AG04449 (cell line): ENCODE measurements at regions not wholly inside any gene's neighbourhood (a gene's known extent, or its start where the extent isn't known, plus 50 kb on each side); places are given as distances from the start of the nearest gene placed in this dataset.

Source experiments
- CTCF ChIA-PET: fragments of 350-600 bp; formaldehyde crosslinking; extraction: SDS; loops from one replicate; lab custom pipeline; 2021; ENCODE audit warnings: antibody characterized with exemption; lab: Yijun Ruan, JAX
- POLR2A ChIA-PET: fragments of 400-600, 350-600 bp; formaldehyde crosslinking; extraction: SDS; loops from one replicate; lab custom pipeline; 2020; ENCODE audit warnings: antibody characterized with exemption, inconsistent platforms; lab: Yijun Ruan, JAX
- DNase-seq: peaks from one replicate; pipeline ENCODE4 v3.0.0-alpha.2; 2010; ENCODE audit warnings: low read depth, low spot score
- H3K4me3 ChIP-seq: 2 replicates; pipeline ENCODE4 v1.5.1; 2011; ENCODE audit warnings: low read depth, mild to moderate bottlenecking, control low read depth, low read length
- CTCF ChIP-seq: IDR thresholded peaks from one replicate; pipeline ENCODE4 v1.5.1; 2011; ENCODE audit warnings: mild to moderate bottlenecking, moderate library complexity, low read length, control low read depth, inconsistent platforms; ENCODE audit not compliant: insufficient read depth; ENCODE audit errors: missing control alignments

DNA sequence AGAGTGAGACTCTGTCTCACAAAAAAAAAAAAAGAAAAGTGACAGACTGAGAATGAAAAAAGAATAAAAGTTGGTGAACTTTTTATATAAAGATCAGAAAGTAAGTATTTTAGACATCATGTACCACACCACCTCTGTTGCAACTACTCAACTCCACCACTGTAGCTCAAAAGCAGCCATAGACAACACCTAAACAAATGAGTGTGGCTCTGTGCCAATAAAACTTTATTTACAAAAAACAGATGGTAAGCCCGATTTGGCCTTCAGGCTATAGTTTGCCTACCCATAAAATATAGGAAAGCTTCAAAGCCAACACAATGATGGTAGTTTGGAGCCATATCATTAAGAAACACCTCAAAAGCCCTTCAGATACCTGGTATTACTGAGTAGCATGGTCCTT is 154.5 kb upstream of the FOXN3 start:
- no peak overlapping the region for H3K4me3 ChIP-seq
- no peak for DNase-seq
- TF ChIP-seq CTCF, result no peak
- ChIA-PET POLR2A (no interaction called here), CTCF (no interaction called here)

DNA sequence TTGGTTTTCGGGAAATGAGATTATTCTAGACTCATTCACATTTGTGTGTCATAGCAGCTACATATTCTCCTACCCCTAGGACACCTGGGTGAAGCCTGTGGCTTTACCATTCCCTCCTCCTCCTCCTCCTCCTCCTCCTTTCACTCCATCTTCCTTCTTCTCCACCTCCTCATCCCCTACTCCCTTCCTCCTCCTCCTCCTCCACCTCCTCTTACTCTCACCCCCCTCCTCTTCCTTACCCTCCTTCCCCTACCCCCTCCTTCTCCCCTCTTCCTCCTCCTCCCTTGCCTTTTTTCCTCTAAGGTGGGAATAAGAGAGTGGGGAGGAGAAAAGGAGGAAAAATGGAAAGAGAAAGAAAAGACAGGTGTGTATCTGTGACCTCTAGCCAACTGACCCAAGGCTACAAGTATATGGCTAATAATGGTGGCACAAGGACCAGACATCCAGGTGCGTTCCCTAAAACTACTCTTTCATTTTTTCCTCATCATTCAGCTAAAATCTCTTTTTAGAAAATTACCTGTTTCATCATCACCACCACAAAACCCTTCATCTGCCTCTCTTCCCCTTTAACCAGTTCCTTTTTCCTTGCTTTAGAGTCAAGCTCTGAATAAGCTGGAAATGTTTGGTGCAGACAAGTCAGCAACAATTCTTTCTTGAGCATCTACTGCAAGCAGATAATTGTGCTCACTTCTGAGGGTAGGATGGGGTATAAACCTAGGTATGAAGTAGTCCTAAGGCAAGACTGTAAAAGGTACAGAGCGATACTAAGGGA is 149.8 kb upstream of the FOXN3 start:
- POLR2A ChIA-PET, result no interaction called here
- no peak overlapping the region for H3K4me3 ChIP-seq
- no peak for TF ChIP-seq CTCF
- DNase-seq, result no peak
- CTCF ChIA-PET, result no interaction called here

DNA sequence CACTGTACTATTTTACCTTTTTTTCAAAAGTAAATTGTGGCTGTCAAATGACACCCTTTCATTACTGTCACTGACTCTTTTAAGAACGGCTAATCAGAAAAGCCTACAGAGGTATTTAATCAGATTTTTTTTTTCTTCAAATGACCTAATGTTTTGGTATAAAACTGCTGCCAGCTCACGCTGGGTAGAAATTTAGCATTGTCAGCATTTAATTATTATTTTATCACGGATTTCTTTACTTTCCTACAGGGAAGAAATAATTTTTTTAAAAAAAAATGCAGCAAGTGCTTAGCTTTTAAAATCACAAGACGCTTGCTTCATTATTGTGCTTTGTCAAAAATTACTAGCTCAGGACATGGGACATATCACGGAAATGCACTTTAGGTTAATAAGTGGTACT is 149.1 kb upstream of the FOXN3 start:
- ChIA-PET CTCF (no interaction called here), POLR2A (no interaction called here)
- H3K4me3 ChIP-seq, result no peak overlapping the region
- DNase-seq, result no peak
- no peak for TF ChIP-seq CTCF

- POLR2A ChIA-PET, result interaction anchor here (0.7 kb wide), 1 partner anchor 1269 kb away, joined by 4 read pairs; no protein-coding TSS in a partner anchor
- no peak for TF ChIP-seq CTCF
These were observed 148.6 kb upstream of the FOXN3 start for GRCh38 chr14:89565607-89566006.

GRCh38 chr14:89564989-89565388 is 148.0 kb upstream of the FOXN3 start:
- no peak for DNase-seq
- POLR2A ChIA-PET, result interaction anchor here (0.6 to 0.7 kb wide), 2 partner anchors 161 to 1270 kb away, joined by 3 to 4 read pairs; no protein-coding TSS in a partner anchor
- no peak overlapping the region for H3K4me3 ChIP-seq
- no peak for TF ChIP-seq CTCF
- CTCF ChIA-PET, result interaction anchor here (0.6 kb wide), 1 partner anchor 61 kb away, joined by 3 read pairs; no protein-coding TSS in a partner anchor

More at GRCh38 chr14:89565607-89566006, 148.6 kb upstream of the FOXN3 start:
- no peak for DNase-seq
- H3K4me3 ChIP-seq, result no peak overlapping the region
- CTCF ChIA-PET, result no interaction called here

- ChIA-PET CTCF (interaction anchor here (0.6 to 1.3 kb wide), 4 partner anchors 9 to 60 kb away, joined by 3 to 5 read pairs (median 3); no protein-coding TSS in a partner anchor), POLR2A (interaction anchor here (0.6 kb wide), 1 partner anchor 162 kb away, joined by 3 read pairs; no protein-coding TSS in a partner anchor)
- no peak for DNase-seq
- no peak overlapping the region for H3K4me3 ChIP-seq
- TF ChIP-seq CTCF, result no peak
These were observed 147.4 kb upstream of the FOXN3 start for GRCh38 chr14:89564286-89564957.
